ENCODE measurements at regions not wholly inside any gene's neighbourhood (a gene's known extent, or its start where the extent isn't known, plus 50 kb on each side); places are given as distances from the start of the nearest gene placed in this dataset.

DNA sequence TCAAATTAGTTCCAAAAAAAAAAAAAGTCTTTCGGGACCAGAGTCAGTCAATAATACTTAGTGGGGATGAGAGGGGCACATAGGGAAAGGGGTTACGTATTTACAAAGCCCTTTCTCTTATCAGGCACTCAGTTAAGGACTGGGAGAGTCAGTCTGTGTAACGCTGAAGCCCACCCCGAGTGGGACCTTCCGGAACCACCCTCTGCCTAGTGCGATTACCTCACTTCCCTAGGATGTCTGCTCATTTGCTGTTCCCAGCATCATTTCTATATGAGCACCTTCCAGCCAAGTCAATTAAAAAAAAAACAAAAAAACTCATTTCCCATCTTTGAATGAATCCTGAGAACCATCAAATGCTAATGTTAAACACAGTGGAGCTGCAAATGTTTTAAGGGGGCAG lies 76.9 kb downstream of the BMP4 start:
- Histone ChIP-seq H3K27me3 (ENCODE audit: insufficient read depth, low read length) (no peaks in the 10 kb centered on the region), H3K36me3 (ENCODE audit: insufficient read depth, low read depth, low read length) (no peaks in the 10 kb centered on the region), H3K9ac (ENCODE audit: low read depth, low read length) (no peak overlapping the region)

DNA sequence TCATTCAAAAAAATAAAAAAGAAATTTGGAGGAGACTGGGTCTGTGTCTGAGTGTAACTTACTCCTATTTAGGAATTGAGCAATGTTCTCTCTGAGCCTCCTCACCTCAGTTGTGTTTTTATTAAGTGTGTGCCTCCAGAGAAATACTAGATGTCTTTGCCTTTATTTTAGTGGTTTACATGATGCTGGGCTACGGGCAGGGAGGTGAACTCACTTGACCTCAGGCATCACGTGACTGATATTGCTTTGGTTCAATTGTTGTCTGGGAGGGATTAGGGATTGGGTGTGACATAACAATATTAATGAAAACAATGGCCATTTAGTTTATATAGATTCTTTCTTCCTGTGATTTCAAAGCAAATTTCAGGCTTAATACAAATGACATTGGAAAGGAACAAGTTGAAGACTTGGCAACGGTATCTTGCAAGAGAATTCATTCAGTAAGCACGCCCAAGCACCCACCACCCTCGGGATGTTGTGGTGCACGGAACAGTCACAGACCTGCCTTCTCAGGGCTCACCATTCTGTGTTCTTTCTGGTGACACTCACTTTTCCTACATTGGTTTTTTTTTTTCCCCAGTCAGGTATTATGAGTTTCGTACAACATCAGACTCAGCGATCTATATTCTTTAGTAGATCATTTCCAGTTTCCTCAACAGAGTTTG lies 77.5 kb downstream of the BMP4 start:
- Histone ChIP-seq H3K27ac (ENCODE audit: low read length) (no peak overlapping the region), H3K9me3 (ENCODE audit: insufficient read depth, low read depth, low read length) (no peaks in the 10 kb centered on the region), H3K36me3 (ENCODE audit: insufficient read depth, low read depth, low read length) (no peaks in the 10 kb centered on the region), H3K27me3 (ENCODE audit: insufficient read depth, low read length) (no peaks in the 10 kb centered on the region), H3K4me1 (ENCODE audit: insufficient read depth, low read length) (no peaks in the 10 kb centered on the region), H3K9ac (ENCODE audit: low read depth, low read length) (no peak overlapping the region), H3K4me3 (ENCODE audit: low read length) (no peak overlapping the region)

More for the DNA sequence above, 76.9 kb downstream of the BMP4 start:
- Histone ChIP-seq H3K4me1 (ENCODE audit: insufficient read depth, low read length) (no peaks in the 10 kb centered on the region), H3K9me3 (ENCODE audit: insufficient read depth, low read depth, low read length) (no peaks in the 10 kb centered on the region), H3K4me3 (ENCODE audit: low read length) (no peak overlapping the region), H3K27ac (ENCODE audit: low read length) (no peak overlapping the region)

DNA sequence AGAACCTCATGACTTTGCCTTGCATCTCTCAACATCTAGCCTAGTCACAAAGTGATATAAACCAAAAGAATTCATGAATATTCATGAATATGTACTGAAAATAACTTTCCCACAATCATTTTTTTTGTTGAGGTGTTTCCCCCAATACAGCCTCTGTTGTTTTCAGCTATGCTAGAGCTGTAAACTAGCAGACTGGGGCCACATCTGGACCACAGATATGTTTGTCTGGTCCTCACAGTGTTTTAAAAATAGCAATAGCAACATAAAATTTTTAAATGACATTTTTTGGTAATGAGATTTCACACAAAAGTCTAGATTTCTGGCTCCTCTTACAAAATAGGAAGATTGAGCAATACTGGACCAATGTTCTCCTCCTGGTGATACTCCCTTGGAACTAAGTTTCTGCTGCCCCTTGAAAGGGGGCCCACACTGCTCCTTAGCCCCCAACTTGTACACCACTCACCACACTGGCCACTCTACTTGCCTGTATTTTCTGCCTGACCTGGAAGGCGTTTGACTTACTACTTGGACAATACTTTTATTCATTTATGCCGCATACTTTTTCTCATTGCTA lies 81.2 kb downstream of the BMP4 start:
- no peaks in the 10 kb centered on the region for H3K27me3 ChIP-seq (ENCODE audit: insufficient read depth, low read length)

DNA sequence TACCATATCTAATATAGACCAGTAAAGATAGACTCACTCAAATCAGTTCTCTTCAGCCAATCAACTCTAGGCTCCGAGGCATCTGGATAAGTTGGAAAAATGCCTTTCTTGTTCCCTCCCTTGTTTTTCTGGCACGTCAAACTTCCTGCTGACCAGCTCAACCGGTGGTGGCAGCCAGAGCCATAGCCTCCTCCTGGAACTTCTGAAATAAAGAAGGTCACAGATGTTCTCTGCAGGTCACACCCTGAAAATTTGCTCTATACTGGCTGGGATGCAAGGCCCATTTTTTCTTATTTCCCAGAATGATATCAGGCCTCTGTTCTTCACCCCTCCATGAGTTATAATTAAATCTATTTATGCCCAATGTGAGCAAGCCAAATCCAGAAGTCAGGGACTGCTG lies 81.9 kb downstream of the BMP4 start:
- Histone ChIP-seq H3K36me3 (ENCODE audit: insufficient read depth, low read depth, low read length) (no peaks in the 10 kb centered on the region), H3K9ac (ENCODE audit: low read depth, low read length) (no peak overlapping the region), H3K9me3 (ENCODE audit: insufficient read depth, low read depth, low read length) (no peaks in the 10 kb centered on the region), H3K4me3 (ENCODE audit: low read length) (no peak overlapping the region), H3K27ac (ENCODE audit: low read length) (no peak overlapping the region), H3K27me3 (ENCODE audit: insufficient read depth, low read length) (no peaks in the 10 kb centered on the region), H3K4me1 (ENCODE audit: insufficient read depth, low read length) (no peaks in the 10 kb centered on the region)

More for the DNA sequence above, 81.2 kb downstream of the BMP4 start:
- Histone ChIP-seq H3K4me1 (ENCODE audit: insufficient read depth, low read length) (no peaks in the 10 kb centered on the region), H3K27ac (ENCODE audit: low read length) (no peak overlapping the region), H3K4me3 (ENCODE audit: low read length) (no peak overlapping the region), H3K36me3 (ENCODE audit: insufficient read depth, low read depth, low read length) (no peaks in the 10 kb centered on the region), H3K9ac (ENCODE audit: low read depth, low read length) (no peak overlapping the region), H3K9me3 (ENCODE audit: insufficient read depth, low read depth, low read length) (no peaks in the 10 kb centered on the region)

DNA sequence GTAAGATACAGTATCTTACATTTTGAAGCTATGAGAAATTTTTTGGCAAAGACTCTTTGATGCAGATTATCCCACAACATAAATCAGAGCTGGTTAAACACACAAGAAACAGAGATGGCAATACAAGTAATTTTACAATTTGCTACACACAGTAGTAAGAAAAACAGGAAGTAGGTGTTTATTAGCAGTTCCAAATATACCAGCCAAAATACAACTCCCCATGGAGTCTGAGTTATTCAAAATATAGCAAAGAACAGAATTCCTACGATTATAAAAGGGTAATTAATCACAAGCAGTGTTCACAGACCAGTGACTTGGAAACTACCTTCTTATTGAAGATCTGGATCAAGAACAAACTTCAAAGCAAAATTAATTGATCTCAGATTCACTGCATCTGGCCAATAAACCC lies 83.9 kb downstream of the BMP4 start:
- H3K9me3 ChIP-seq (ENCODE audit: insufficient read depth, low read depth, low read length): no peaks in the 10 kb centered on the region
- no peaks in the 10 kb centered on the region for H3K36me3 ChIP-seq (ENCODE audit: insufficient read depth, low read depth, low read length)
- no peak overlapping the region for H3K4me3 ChIP-seq (ENCODE audit: low read length)
- H3K4me1 ChIP-seq (ENCODE audit: insufficient read depth, low read length): no peaks in the 10 kb centered on the region
- no peak overlapping the region for H3K9ac ChIP-seq (ENCODE audit: low read depth, low read length)
- no peaks in the 10 kb centered on the region for H3K27me3 ChIP-seq (ENCODE audit: insufficient read depth, low read length)
- no peak overlapping the region for H3K27ac ChIP-seq (ENCODE audit: low read length)

DNA sequence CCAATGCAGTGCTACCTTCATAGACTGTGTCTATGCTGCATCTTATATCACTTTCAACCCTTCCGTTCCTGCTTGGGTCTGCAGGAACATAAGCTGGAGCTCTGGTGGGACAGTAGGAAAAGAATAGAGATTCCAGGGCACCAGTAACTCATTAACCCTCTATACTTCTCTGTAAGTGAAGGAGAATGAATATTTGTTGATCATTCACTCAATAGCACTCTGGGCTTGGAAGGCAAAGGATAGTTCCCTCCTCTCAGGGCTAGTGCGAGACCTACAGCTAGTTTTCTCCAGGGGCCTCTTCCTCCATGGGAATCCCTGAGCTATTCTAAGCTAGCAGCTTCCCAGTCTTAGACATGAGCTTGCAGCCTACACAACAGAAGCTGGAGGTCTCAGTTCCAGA lies 84.7 kb downstream of the BMP4 start:
- H3K27me3 ChIP-seq (ENCODE audit: insufficient read depth, low read length): no peaks in the 10 kb centered on the region
- H3K4me3 ChIP-seq (ENCODE audit: low read length): no peak overlapping the region
- H3K4me1 ChIP-seq (ENCODE audit: insufficient read depth, low read length): no peaks in the 10 kb centered on the region
- no peak overlapping the region for H3K27ac ChIP-seq (ENCODE audit: low read length)
- H3K36me3 ChIP-seq (ENCODE audit: insufficient read depth, low read depth, low read length): no peaks in the 10 kb centered on the region
- H3K9me3 ChIP-seq (ENCODE audit: insufficient read depth, low read depth, low read length): no peaks in the 10 kb centered on the region
- H3K9ac ChIP-seq (ENCODE audit: low read depth, low read length): no peak overlapping the region

DNA sequence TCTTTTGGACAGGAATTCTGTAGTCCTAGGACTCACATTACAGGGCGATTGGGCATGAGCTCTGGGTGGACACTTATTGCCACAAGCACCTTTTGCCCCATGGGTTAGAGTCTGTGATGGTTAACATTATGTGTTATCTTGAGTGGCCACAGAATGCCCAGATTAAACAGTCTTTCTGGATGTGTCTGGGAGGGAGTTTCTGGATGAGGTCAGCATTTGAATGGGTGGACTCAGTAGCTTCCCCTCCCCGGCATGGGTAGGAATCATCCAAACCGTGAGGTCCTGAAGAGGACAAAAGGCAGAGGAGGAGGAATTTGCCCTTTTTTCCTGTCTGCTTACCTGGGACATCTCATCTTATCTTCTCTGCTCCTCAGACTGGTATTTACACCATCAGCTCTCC lies 85.6 kb downstream of the BMP4 start:
- no peaks in the 10 kb centered on the region for H3K4me1 ChIP-seq (ENCODE audit: insufficient read depth, low read length)
- no peak overlapping the region for H3K4me3 ChIP-seq (ENCODE audit: low read length)
- H3K9me3 ChIP-seq (ENCODE audit: insufficient read depth, low read depth, low read length): no peaks in the 10 kb centered on the region
- H3K9ac ChIP-seq (ENCODE audit: low read depth, low read length): no peak overlapping the region
- no peak overlapping the region for H3K27ac ChIP-seq (ENCODE audit: low read length)
- H3K36me3 ChIP-seq (ENCODE audit: insufficient read depth, low read depth, low read length): no peaks in the 10 kb centered on the region
- H3K27me3 ChIP-seq (ENCODE audit: insufficient read depth, low read length): no peaks in the 10 kb centered on the region

DNA sequence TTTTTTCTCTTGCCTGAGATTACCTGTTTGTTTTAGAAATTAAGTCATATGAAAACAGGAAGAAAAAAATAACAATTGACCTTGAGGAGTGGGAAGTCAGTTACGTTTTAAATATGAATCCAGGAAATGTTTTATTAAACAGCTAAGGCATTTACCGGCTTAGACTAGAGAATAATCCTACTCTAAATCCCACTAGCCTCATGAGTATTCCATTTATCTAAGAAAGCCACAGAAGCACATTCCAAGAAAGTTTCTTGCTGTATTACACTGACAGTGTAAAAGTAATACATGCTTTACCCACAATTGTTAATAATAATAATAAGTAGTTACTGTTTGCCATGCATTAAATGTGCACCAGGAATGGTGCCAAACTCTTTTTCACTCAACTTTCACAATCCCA lies 90.9 kb downstream of the BMP4 start:
- H3K4me1 ChIP-seq (ENCODE audit: insufficient read depth, low read length): no peaks in the 10 kb centered on the region
- no peaks in the 10 kb centered on the region for H3K36me3 ChIP-seq (ENCODE audit: insufficient read depth, low read depth, low read length)
- H3K27me3 ChIP-seq (ENCODE audit: insufficient read depth, low read length): no peaks in the 10 kb centered on the region
- H3K9ac ChIP-seq (ENCODE audit: low read depth, low read length): no peak overlapping the region
- no peak overlapping the region for H3K4me3 ChIP-seq (ENCODE audit: low read length)
- no peaks in the 10 kb centered on the region for H3K9me3 ChIP-seq (ENCODE audit: insufficient read depth, low read depth, low read length)
- H3K27ac ChIP-seq (ENCODE audit: low read length): no peak overlapping the region

DNA sequence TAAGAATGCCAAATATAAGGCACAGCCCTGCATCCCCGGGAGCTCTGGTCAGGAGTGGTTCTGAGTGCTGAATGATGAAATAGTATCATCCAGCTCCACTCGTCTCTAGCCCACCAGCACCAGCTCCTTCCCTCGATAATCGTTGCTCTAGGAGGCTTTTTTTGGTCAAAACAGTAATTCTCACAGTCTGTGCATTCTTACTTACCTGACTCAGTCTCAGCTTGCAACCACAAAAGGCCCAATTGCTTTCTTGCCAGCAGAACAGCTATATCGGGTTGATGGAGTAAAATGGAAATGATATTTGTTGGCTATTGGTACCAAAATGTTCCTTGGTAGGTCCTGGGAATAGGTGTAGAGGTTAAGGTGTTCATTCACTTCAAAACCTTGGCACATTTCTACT lies 94.8 kb downstream of the BMP4 start:
- no peaks in the 10 kb centered on the region for H3K9me3 ChIP-seq (ENCODE audit: insufficient read depth, low read depth, low read length)
- H3K4me1 ChIP-seq (ENCODE audit: insufficient read depth, low read length): no peaks in the 10 kb centered on the region

DNA sequence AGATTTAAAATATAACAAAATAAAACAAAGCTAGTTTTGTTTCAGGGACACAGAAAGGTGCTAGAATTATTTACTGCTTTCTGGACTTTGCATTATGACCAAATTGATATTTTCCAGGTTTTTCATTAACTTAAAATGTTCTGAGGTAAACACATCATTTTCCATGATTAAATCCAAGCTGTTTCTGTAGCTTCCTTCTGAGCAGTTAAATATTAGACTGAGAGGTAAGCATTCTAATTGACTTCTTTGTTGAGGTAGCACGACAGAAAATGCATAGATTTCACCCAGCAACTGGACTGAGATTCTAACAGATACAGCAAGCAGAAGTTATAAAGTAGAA lies 98.3 kb downstream of the BMP4 start:
- Histone ChIP-seq H3K27me3 (ENCODE audit: insufficient read depth, low read length) (no peaks in the 10 kb centered on the region), H3K9me3 (ENCODE audit: insufficient read depth, low read depth, low read length) (no peaks in the 10 kb centered on the region), H3K4me1 (ENCODE audit: insufficient read depth, low read length) (no peaks in the 10 kb centered on the region), H3K27ac (ENCODE audit: low read length) (no peak overlapping the region), H3K36me3 (ENCODE audit: insufficient read depth, low read depth, low read length) (no peaks in the 10 kb centered on the region), H3K9ac (ENCODE audit: low read depth, low read length) (no peak overlapping the region), H3K4me3 (ENCODE audit: low read length) (no peak overlapping the region)

More for the DNA sequence above, 94.8 kb downstream of the BMP4 start:
- no peaks in the 10 kb centered on the region for H3K36me3 ChIP-seq (ENCODE audit: insufficient read depth, low read depth, low read length)
- H3K9ac ChIP-seq (ENCODE audit: low read depth, low read length): no peak overlapping the region
- no peak overlapping the region for H3K27ac ChIP-seq (ENCODE audit: low read length)
- H3K27me3 ChIP-seq (ENCODE audit: insufficient read depth, low read length): no peaks in the 10 kb centered on the region
- no peak overlapping the region for H3K4me3 ChIP-seq (ENCODE audit: low read length)

DNA sequence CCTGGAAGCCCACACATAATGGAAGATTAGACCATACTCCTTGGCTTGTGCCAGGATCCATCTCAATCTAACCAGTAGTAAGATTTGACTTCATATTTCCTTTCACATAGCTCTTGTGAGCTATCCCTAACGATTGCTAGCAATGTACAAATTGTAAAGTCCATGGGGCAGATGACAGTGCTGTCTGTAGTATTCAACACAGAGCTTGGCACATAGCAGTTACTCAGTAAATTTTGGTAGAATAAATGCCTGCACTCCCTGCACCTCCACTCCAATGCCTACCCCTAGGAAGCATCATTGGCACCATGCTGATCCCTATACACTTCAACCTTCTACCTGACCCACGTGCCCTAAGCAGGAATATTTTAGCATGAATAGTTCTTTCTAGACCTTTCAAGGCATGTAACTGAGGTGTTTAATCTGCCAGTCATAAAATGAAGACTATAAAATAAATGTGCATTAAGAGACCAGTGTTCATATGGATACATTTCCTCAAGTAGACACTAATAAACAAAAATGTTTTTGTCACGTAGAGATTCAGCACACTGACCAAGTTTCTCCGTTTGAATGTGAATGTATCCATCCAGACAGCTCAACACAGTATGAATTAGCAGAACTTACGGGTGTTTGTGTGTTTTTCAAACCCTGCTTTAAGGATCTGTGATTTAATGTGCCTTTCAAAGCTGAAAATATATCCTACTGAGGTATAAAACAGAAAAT lies 98.8 kb downstream of the BMP4 start:
- Histone ChIP-seq H3K36me3 (ENCODE audit: insufficient read depth, low read depth, low read length) (no peaks in the 10 kb centered on the region), H3K9me3 (ENCODE audit: insufficient read depth, low read depth, low read length) (no peaks in the 10 kb centered on the region), H3K27ac (ENCODE audit: low read length) (no peak overlapping the region), H3K4me3 (ENCODE audit: low read length) (no peak overlapping the region), H3K27me3 (ENCODE audit: insufficient read depth, low read length) (no peaks in the 10 kb centered on the region), H3K4me1 (ENCODE audit: insufficient read depth, low read length) (no peaks in the 10 kb centered on the region), H3K9ac (ENCODE audit: low read depth, low read length) (no peak overlapping the region)

DNA sequence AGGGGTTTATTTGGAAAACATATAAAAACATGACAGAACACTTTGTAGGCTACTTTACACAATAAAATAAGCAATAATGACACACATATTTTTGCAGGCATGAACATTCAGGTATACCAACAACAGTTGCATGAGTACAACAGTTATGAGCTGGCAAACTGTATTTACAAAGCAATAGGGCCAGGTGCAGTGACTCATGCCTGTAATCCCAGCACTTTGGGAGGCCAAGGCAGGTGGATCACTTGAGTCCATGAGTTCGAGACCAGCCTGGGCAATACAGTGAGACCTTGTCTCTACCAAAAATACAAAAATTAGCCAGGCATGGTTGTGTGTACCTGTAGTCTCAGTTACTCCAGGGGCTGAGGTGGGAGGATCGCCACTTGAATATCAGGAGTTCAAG lies 101.1 kb downstream of the BMP4 start:
- Histone ChIP-seq H3K4me3 (ENCODE audit: low read length) (no peak overlapping the region), H3K36me3 (ENCODE audit: insufficient read depth, low read depth, low read length) (no peaks in the 10 kb centered on the region), H3K27ac (ENCODE audit: low read length) (no peak overlapping the region)

More for the DNA sequence above, 101.1 kb downstream of the BMP4 start:
- Histone ChIP-seq H3K4me1 (ENCODE audit: insufficient read depth, low read length) (peaks cover 7% of the 10 kb centered on the region), H3K9me3 (ENCODE audit: insufficient read depth, low read depth, low read length) (no peaks in the 10 kb centered on the region), H3K9ac (ENCODE audit: low read depth, low read length) (no peak overlapping the region), H3K27me3 (ENCODE audit: insufficient read depth, low read length) (no peaks in the 10 kb centered on the region)

Measured in iPS-20b (cell line).